Loucy (cell line): ENCODE measurements at regions not wholly inside any gene's neighbourhood (a gene's known extent, or its start where the extent isn't known, plus 50 kb on each side); places are given as distances from the start of the nearest gene placed in this dataset.

ENCODE experiments used
- H2AFZ ChIP-seq: fragments of 200-600 bp; sonication (generic); 2 replicates; pipeline ENCODE4 v1.6.0; 2016; ENCODE audit warnings: antibody characterized with exemption, mild to moderate bottlenecking, low read length, moderate library complexity
- H3F3A ChIP-seq: fragments of 200-600 bp; 2 replicates; pipeline ENCODE4 v1.6.0; 2016; ENCODE audit warnings: antibody characterized with exemption, low read depth, mild to moderate bottlenecking
- H3K27me3 ChIP-seq: fragments of 200-600 bp; sonication (generic); 2 replicates; pipeline ENCODE4 v1.6.1; 2014; ENCODE audit warnings: low read length, mild to moderate bottlenecking; ENCODE audit not compliant: insufficient read depth, poor library complexity, severe bottlenecking
- H3K36me3 ChIP-seq: fragments of 200-600 bp; sonication (generic); 2 replicates; pipeline ENCODE4 v1.6.1; 2016; ENCODE audit warnings: low read length; ENCODE audit not compliant: insufficient read depth
- H3K4me1 ChIP-seq: fragments of 200-600 bp; sonication (generic); 2 replicates; pipeline ENCODE4 v1.5.1; 2014; ENCODE audit warnings: low read length, mild to moderate bottlenecking; ENCODE audit not compliant: insufficient read depth, poor library complexity, severe bottlenecking
- H3K4me2 ChIP-seq: fragments of 200-600 bp; sonication (generic); 2 replicates; pipeline ENCODE4 v1.6.0; 2014; ENCODE audit warnings: antibody characterized with exemption, low read length, low read depth, mild to moderate bottlenecking; ENCODE audit not compliant: poor library complexity, severe bottlenecking
- H3K4me3 ChIP-seq: fragments of 200-600 bp; sonication (generic); 2 replicates; pipeline ENCODE4 v1.5.1; 2014; ENCODE audit warnings: low read length, mild to moderate bottlenecking, mixed read lengths; ENCODE audit not compliant: poor library complexity, severe bottlenecking
- H3K79me2 ChIP-seq: fragments of 200-600 bp; sonication (generic); 2 replicates; pipeline ENCODE4 v1.6.1; 2014; ENCODE audit warnings: low read length; ENCODE audit not compliant: insufficient read depth
- H3K9ac ChIP-seq: fragments of 200-600 bp; sonication (generic); 2 replicates; pipeline ENCODE4 v1.6.0; 2014; ENCODE audit warnings: mild to moderate bottlenecking, low read depth, low read length, moderate library complexity; ENCODE audit not compliant: poor library complexity, severe bottlenecking
- H3K9me2 ChIP-seq: fragments of 200-600 bp; sonication (generic); replicated peaks from 2 replicates; pipeline ENCODE4 v1.6.1; 2016; ENCODE audit warnings: low read depth, low read length, mixed read lengths
- H3K9me3 ChIP-seq: fragments of 200-600 bp; sonication (generic); 2 replicates; pipeline ENCODE4 v1.6.1; 2014; ENCODE audit warnings: mild to moderate bottlenecking, antibody characterized with exemption, low read length, low read depth; ENCODE audit not compliant: insufficient read depth
- H4K20me1 ChIP-seq: fragments of 200-600 bp; sonication (generic); 2 replicates; pipeline ENCODE4 v1.6.0; 2014; ENCODE audit warnings: antibody characterized with exemption, low read length, mild to moderate bottlenecking; ENCODE audit not compliant: insufficient read depth, poor library complexity, severe bottlenecking
- CTCF ChIP-seq: fragments of 200-600 bp; sonication (generic); conservative IDR thresholded peaks from 2 replicates; pipeline ENCODE4 v1.5.1; 2014; ENCODE audit warnings: mild to moderate bottlenecking, antibody characterized with exemption, low read length
- EZH2phosphoT487 ChIP-seq: fragments of 200-600 bp; IDR thresholded peaks from 2 replicates; pipeline ENCODE4 v1.6.1; 2018; ENCODE audit warnings: antibody characterized with exemption, mild to moderate bottlenecking, moderate library complexity, borderline replicate concordance

- Histone ChIP-seq H3K9ac (no peak overlapping the region), H3K36me3 (no peaks in the 10 kb centered on the region), H3K79me2 (no peaks in the 10 kb centered on the region), H3F3A (no peaks in the 10 kb centered on the region), H3K9me2 (no peaks in the 10 kb centered on the region), H4K20me1 (no peaks in the 10 kb centered on the region), H2AFZ (no peak overlapping the region), H3K9me3 (no peaks in the 10 kb centered on the region), H3K27me3 (no peaks in the 10 kb centered on the region), H3K4me2 (no peak overlapping the region), H3K4me1 (no peaks in the 10 kb centered on the region), H3K4me3 (no peak overlapping the region)
- TF ChIP-seq CTCF (no peak), EZH2phosphoT487 (no peak)
These were observed 65.1 kb upstream of the ZNF366 start for GRCh38 chr5:72572236-72572765.

- no peak overlapping the region for H3K9ac ChIP-seq
- H3K79me2 ChIP-seq, result no peaks in the 10 kb centered on the region
- H2AFZ ChIP-seq, result no peak overlapping the region
- H3K4me2 ChIP-seq, result no peak overlapping the region
- no peaks in the 10 kb centered on the region for H3F3A ChIP-seq
- no peaks in the 10 kb centered on the region for H3K9me2 ChIP-seq
- TF ChIP-seq EZH2phosphoT487 (no peak), CTCF (no peak)
- no peaks in the 10 kb centered on the region for H3K27me3 ChIP-seq
- H3K9me3 ChIP-seq, result no peaks in the 10 kb centered on the region
- no peak overlapping the region for H3K4me3 ChIP-seq
- no peaks in the 10 kb centered on the region for H4K20me1 ChIP-seq
- H3K36me3 ChIP-seq, result no peaks in the 10 kb centered on the region
- H3K4me1 ChIP-seq, result no peaks in the 10 kb centered on the region
These were observed 62.3 kb upstream of the ZNF366 start for GRCh38 chr5:72569408-72569944.

- Histone ChIP-seq H3K4me2 (no peak overlapping the region), H3K9ac (no peak overlapping the region), H3K4me1 (no peaks in the 10 kb centered on the region), H3K9me3 (no peaks in the 10 kb centered on the region), H3K4me3 (no peak overlapping the region), H3F3A (no peaks in the 10 kb centered on the region), H2AFZ (no peak overlapping the region), H3K36me3 (no peaks in the 10 kb centered on the region), H3K79me2 (no peaks in the 10 kb centered on the region), H3K27me3 (no peaks in the 10 kb centered on the region), H4K20me1 (no peaks in the 10 kb centered on the region), H3K9me2 (no peaks in the 10 kb centered on the region)
- TF ChIP-seq EZH2phosphoT487 (no peak), CTCF (no peak)
These were observed 59.5 kb upstream of the ZNF366 start for GRCh38 chr5:72566746-72567145.
